ENCODE measurements at regions not wholly inside any gene's neighbourhood (a gene's known extent, or its start where the extent isn't known, plus 50 kb on each side); places are given as distances from the start of the nearest gene placed in this dataset.

GRCh38 chr1:101370488-101370887, 133.7 kb downstream of the S1PR1 start:
- TF ChIP-seq CTCF (IDR thresholded peaks at IDR 0.05) (no peak), POLR2A (IDR thresholded peaks at IDR 0.05) (no peak)

Measured in heart left ventricle (tissue), 13 donors.